CD4-positive, CD25-positive, alpha-beta regulatory T cell (primary cell): ENCODE measurements at regions not wholly inside any gene's neighbourhood (a gene's known extent, or its start where the extent isn't known, plus 50 kb on each side); places are given as distances from the start of the nearest gene placed in this dataset.

ENCODE experiments used
- ATAC-seq, 2 donors: fragments of 150-1000 bp; cut with Tn5 transposase; one replicate each; pipeline ENCODE4 v1.10.0; 2021; ENCODE audit warnings: low read depth in 2 of 2, moderate number of reproducible peaks in 2 of 2, moderate library complexity in 1 of 2
- DNase-seq, 3 donors: peaks; one replicate each; pipeline versions ENCODE4 v3.0.0 to v3.0.0-alpha.2; 2012 to 2022; ENCODE audit warnings: mixed read lengths in 1 of 3
- H3K27ac ChIP-seq: one replicate; pipeline ENCODE4 v1.7.0; 2013; ENCODE audit warnings: mild to moderate bottlenecking, low read length; ENCODE audit not compliant: insufficient read depth, poor library complexity, severe bottlenecking
- H3K27me3 ChIP-seq: one replicate; pipeline ENCODE4 v1.7.0; 2013; ENCODE audit warnings: low read length; ENCODE audit not compliant: control insufficient read depth, insufficient read depth
- H3K36me3 ChIP-seq: one replicate; pipeline ENCODE4 v1.7.0; 2013; ENCODE audit warnings: mild to moderate bottlenecking, low read length, moderate library complexity; ENCODE audit not compliant: control insufficient read depth, insufficient read depth
- H3K4me1 ChIP-seq: 2 replicates; pipeline ENCODE4 v1.7.0; 2013; ENCODE audit warnings: mild to moderate bottlenecking, low read length; ENCODE audit not compliant: insufficient read depth, control insufficient read depth, poor library complexity, severe bottlenecking
- H3K4me3 ChIP-seq: one replicate; pipeline ENCODE4 v1.7.0; 2013; ENCODE audit warnings: low read depth, mild to moderate bottlenecking, low read length, moderate library complexity
- H3K9me3 ChIP-seq, 2 experiments: 1 replicate in 1 of 2; 2 replicates in 1 of 2; pipeline ENCODE4 v1.7.0; 2013; ENCODE audit warnings: low read length in 2 of 2, mild to moderate bottlenecking in 1 of 2, moderate library complexity in 1 of 2; ENCODE audit not compliant: control insufficient read depth in 2 of 2
- H3K27ac Mint-ChIP-seq, 3 donors: one replicate each; pipeline ENCODE4 v1.8.0; 2020 to 2022; ENCODE audit warnings: mild to moderate bottlenecking in 3 of 3, mixed read lengths in 3 of 3, moderate library complexity in 2 of 3
- H3K27me3 Mint-ChIP-seq: one replicate; pipeline ENCODE4 v1.8.0; 2022; ENCODE audit warnings: mild to moderate bottlenecking, mixed read lengths
- H3K36me3 Mint-ChIP-seq: one replicate; pipeline ENCODE4 v1.8.0; 2020; ENCODE audit warnings: mixed read lengths
- H3K4me1 Mint-ChIP-seq, 4 donors: one replicate each; pipeline ENCODE4 v1.8.0; 2020 to 2022; ENCODE audit warnings: mixed read lengths in 4 of 4, mild to moderate bottlenecking in 1 of 4
- H3K4me3 Mint-ChIP-seq, 4 donors: one replicate each; pipeline ENCODE4 v1.8.0; 2020 to 2022; ENCODE audit warnings: mild to moderate bottlenecking in 4 of 4, mixed read lengths in 4 of 4, moderate library complexity in 3 of 4
- H3K9me3 Mint-ChIP-seq, 7 donors: one replicate each; pipeline ENCODE4 v1.8.0; 2020 to 2022; ENCODE audit warnings: mixed read lengths in 7 of 7, mild to moderate bottlenecking in 3 of 7, moderate library complexity in 2 of 7

DNA sequence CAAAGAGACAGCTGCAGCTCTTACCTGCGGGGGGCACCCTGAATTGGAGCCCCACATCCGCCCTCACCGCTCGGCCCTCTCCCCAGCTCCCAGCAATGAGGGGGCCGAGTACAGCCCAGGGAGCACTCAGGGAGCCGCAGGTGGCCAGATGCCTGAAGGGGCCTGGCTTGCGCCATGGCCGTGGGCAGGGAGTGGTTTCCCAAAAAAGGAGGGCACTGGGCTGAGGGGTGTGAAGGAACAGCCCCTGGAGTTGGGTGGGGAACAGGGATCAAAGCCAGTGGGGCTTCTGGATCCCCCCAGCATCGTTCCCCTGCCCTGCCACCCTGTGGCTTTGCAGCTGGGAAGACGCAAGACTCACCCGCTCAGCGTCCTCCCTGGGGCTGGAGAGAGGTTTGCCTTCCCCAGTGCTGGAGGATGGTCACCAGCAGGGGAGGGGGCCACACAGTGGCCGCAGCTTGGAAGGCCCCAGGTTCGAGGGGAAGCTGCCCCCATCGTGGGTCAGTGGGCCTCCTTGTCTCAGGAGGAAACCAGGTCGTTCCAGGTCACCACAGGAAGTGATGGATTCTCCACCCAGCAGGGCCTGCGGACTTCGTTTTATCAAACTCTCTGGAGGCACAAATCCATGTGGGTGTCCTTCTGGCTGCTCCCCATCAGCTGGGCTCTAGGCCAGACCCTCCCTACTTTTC, 68.2 kb upstream of the HPCAL1 start:
- no peak overlapping the region for H3K27ac Mint-ChIP-seq

DNA sequence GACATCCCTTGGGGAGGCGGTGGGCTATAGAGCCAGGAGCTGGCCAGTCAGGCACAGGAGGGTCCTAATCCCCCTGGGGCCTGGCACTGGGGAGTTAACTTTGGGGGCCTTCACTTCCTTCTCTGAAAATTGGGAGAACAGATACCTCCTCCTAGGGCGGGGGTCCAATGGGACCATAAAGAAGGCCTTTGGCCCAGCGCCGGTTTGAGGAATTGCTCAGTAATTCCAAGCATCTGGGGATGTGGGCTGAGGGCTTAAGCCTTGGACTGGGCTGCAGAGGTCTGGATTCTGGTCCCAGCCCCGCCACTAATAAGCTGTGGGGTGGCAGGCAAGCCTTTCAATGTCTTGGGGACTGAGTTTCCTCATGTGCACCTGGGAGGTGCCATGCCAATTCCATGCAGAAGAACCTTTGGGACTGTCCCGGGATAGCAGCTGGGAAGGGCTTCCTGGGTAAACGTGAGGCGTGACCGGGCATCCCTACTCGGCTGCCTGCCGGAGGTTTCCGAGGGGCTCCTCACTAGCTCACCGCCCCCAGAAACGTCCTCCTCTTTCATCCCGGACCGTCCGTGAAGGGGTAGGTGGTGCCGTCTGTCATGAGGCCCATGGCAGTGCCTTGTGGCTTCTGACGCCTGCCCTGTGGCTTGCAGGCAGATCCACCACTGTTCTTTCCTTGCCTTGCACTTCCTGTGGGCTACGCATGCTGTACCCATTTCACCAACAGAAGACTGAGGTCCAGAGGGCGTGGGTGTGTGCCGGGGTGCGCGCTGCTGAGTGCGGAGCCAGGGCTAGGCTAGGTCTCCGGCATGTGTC, 67.4 kb upstream of the HPCAL1 start:
- Histone ChIP-seq H3K27ac (no peak overlapping the region), H3K9me3 (no peaks in the 10 kb centered on the region), H3K27me3 (no peaks in the 10 kb centered on the region), H3K4me3 (no peak overlapping the region), H3K36me3 (no peaks in the 10 kb centered on the region), H3K4me1 (no peaks in the 10 kb centered on the region)
- no peak for DNase-seq
- Mint-ChIP-seq H3K36me3 (no peaks in the 10 kb centered on the region), H3K27ac (no peak overlapping the region), H3K4me1 (peaks cover 0 to 5% (median under 1%) of the 10 kb centered on the region in 4 donors), H3K27me3 (no peaks in the 10 kb centered on the region), H3K4me3 (no peak overlapping the region), H3K9me3 (peaks cover 0 to 3% (median 0%) of the 10 kb centered on the region in 7 donors)
- no peak for ATAC-seq

More for the DNA sequence above, 68.2 kb upstream of the HPCAL1 start:
- no peaks in the 10 kb centered on the region for H3K36me3 Mint-ChIP-seq
- H3K4me1 Mint-ChIP-seq = peaks cover 0 to 5% (median under 1%) of the 10 kb centered on the region in 4 donors
- H3K4me3 Mint-ChIP-seq = no peak overlapping the region
- no peaks in the 10 kb centered on the region for H3K27me3 ChIP-seq
- no peaks in the 10 kb centered on the region for H3K36me3 ChIP-seq
- ATAC-seq (no peak), DNase-seq (no peak)
- no peaks in the 10 kb centered on the region for H3K9me3 ChIP-seq
- H3K9me3 Mint-ChIP-seq = peaks cover 0 to 3% (median 0%) of the 10 kb centered on the region in 7 donors
- H3K27ac ChIP-seq = no peak overlapping the region
- no peaks in the 10 kb centered on the region for H3K4me1 ChIP-seq
- no peaks in the 10 kb centered on the region for H3K27me3 Mint-ChIP-seq
- H3K4me3 ChIP-seq = no peak overlapping the region

DNA sequence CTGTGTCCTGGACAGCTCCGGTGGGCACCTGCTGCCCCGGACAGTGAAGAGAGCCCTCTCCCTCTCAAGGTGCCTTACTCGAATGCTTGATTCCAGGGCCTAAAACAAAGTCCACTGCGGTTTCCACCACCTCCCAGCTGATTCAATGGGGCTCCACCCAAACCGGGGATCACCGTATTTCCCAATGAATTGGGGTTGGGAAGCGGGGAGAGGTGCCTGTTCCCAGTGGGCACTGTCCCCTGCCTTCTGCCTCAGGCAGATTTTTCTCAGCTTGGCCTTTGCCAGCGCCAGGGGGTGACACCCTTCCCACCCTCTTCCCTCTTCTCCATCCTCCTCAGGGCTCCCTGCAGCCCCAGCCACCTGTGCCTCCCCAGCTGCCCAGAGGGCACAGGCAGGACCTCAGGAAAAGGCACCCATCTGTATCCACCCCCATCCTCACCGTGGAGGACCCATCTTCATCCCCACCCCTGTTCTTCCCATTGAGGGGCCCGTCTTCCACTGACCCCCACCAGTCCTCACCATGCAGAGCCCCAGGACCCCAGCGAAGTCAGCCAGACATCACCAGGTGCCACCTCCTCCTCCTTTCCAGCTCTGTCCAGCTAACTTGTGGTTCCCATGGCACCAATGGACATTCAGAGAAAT, 66.7 kb upstream of the HPCAL1 start:
- H3K9me3 Mint-ChIP-seq = peaks cover 0 to 3% (median 0%) of the 10 kb centered on the region in 7 donors
- ATAC-seq (no peak), DNase-seq (no peak)
- H3K36me3 Mint-ChIP-seq = no peaks in the 10 kb centered on the region
- Histone ChIP-seq H3K27ac (no peak overlapping the region), H3K36me3 (no peaks in the 10 kb centered on the region), H3K9me3 (no peaks in the 10 kb centered on the region), H3K27me3 (no peaks in the 10 kb centered on the region), H3K4me3 (no peak overlapping the region), H3K4me1 (no peaks in the 10 kb centered on the region)
- H3K27ac Mint-ChIP-seq = no peak overlapping the region
- no peaks in the 10 kb centered on the region for H3K27me3 Mint-ChIP-seq
- no peak overlapping the region for H3K4me3 Mint-ChIP-seq
- H3K4me1 Mint-ChIP-seq = peaks cover 0 to 5% (median under 1%) of the 10 kb centered on the region in 4 donors

DNA sequence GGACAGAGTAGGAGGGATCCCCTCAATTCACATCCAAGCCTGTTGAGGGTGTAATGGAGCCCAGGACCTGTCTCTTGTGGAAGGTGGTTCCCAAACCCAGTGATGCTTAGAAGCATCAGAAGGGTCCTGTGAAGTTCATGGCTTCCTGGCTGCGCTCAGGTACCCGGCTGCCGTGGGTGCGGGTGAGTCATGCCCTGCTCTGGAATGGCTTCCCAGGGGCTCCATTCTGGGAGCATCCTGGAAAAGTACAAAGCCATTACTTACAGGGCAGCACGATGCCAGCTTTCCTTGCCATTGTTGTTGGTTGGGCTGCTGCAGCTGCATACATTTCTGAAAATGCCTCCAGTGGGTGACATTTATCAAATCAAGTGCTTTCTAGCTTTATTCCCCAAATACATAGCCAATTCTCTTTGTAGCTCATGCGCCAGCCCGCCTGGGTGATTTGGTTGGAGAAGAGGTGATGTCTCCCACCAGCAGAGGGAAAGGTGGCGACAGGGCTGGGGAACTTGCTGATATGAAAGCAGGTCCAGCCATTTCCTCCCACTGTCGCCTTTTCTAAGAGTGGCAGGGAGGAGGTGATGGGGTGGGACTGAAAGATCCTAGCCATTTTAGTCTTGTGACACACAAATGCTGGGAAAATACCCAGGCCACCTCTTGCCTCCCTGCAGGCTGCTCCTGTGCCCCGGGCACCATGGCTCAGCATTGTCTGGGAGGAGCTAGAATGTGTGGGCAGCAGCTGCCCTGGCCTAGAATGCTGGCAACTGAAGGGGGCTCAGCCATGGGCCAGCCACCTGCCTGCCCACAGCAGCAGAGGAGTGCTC, 65.9 kb upstream of the HPCAL1 start:
- Histone ChIP-seq H3K36me3 (no peaks in the 10 kb centered on the region), H3K9me3 (no peaks in the 10 kb centered on the region), H3K4me3 (no peak overlapping the region), H3K27me3 (no peaks in the 10 kb centered on the region), H3K4me1 (no peaks in the 10 kb centered on the region), H3K27ac (no peak overlapping the region)
- peaks cover 0 to 5% (median under 1%) of the 10 kb centered on the region in 4 donors for H3K4me1 Mint-ChIP-seq
- DNase-seq = no peak
- ATAC-seq = no peak
- H3K36me3 Mint-ChIP-seq = no peaks in the 10 kb centered on the region
- no peak overlapping the region for H3K27ac Mint-ChIP-seq
- peaks cover 0 to 5% (median 0%) of the 10 kb centered on the region in 7 donors for H3K9me3 Mint-ChIP-seq
- no peak overlapping the region for H3K4me3 Mint-ChIP-seq
- no peaks in the 10 kb centered on the region for H3K27me3 Mint-ChIP-seq

DNA sequence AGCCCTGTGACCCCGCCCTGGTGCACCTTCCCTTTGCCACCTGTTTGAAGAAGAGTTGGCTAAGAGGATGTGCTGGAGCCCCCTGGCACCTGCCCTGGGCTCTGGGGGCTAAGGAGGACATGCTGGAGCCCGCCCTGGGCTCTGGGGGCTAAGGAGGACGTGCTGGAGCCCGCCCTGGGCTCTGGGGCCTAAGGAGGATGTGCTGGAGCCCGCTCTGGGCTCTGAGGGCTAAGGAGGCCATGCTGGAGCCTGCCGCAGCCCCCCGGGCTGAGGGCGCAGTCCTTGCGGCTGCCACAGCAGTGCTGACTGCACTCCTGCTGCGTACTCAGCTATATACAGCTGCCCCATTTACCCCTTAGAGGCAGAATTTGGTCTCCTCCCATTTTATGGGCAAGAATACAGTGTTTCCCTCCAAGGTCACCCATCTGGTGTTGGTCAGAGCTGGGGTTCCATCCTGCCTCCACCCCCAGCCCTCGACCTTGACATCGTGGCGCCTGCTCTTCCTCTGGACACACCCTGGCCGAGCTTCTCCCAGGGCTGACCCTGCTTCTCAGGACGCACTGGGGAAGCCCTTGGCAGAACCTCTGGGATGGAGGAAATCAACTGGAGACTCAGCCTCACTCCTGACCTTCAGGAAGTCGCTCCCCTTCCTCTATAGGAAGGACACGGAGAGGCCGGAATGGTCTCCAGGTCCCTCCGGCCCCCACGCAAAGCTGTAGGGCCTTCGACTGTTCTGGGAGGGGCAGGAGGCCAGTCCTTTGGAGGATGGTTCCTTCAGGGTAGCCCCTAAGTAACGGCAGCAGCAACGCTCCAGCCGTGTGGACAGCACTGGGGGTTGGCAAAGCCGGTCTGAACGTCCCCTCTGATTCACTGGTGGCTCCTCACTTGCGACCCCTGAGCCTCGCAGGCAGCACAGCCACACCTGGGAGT, 65.0 kb upstream of the HPCAL1 start:
- H3K9me3 Mint-ChIP-seq = peaks cover 0 to 5% (median 0%) of the 10 kb centered on the region in 7 donors
- H3K27ac Mint-ChIP-seq = no peak overlapping the region
- no peak for DNase-seq
- peaks cover 0 to 5% (median under 1%) of the 10 kb centered on the region in 4 donors for H3K4me1 Mint-ChIP-seq
- ATAC-seq = no peak
- Histone ChIP-seq H3K9me3 (no peaks in the 10 kb centered on the region), H3K27ac (no peak overlapping the region), H3K27me3 (no peaks in the 10 kb centered on the region), H3K4me1 (no peaks in the 10 kb centered on the region), H3K36me3 (no peaks in the 10 kb centered on the region), H3K4me3 (no peak overlapping the region)
- no peak overlapping the region for H3K4me3 Mint-ChIP-seq
- no peaks in the 10 kb centered on the region for H3K36me3 Mint-ChIP-seq
- no peaks in the 10 kb centered on the region for H3K27me3 Mint-ChIP-seq

DNA sequence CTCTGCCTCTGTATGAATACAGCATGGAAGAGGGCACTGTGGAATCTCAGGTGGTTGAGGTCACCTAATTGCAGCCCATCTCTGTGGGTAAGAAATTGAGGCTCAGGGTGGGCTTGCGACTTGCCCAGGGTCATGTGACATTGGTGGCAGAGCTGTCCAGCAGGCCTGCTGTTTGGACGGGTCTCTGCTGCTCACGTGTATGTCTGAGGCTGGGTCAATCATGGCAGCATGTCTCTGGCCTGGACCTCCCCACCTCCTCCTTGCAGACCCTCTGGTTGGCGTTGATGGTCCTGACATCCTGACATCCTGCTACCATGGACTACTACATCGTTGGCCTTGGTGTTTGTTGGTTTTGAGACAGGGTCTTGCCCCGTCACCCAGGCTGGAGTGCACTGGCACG, 64.3 kb upstream of the HPCAL1 start:
- Histone ChIP-seq H3K4me3 (no peak overlapping the region), H3K4me1 (no peaks in the 10 kb centered on the region), H3K36me3 (no peaks in the 10 kb centered on the region), H3K27me3 (no peaks in the 10 kb centered on the region), H3K9me3 (no peaks in the 10 kb centered on the region), H3K27ac (no peak overlapping the region)
- no peak for DNase-seq
- Mint-ChIP-seq H3K27ac (no peak overlapping the region), H3K9me3 (peaks cover 0 to 5% (median 0%) of the 10 kb centered on the region in 7 donors), H3K4me3 (no peak overlapping the region), H3K4me1 (peaks cover 0 to under 1% (median 0%) of the 10 kb centered on the region in 4 donors), H3K36me3 (no peaks in the 10 kb centered on the region), H3K27me3 (no peaks in the 10 kb centered on the region)
- ATAC-seq = no peak
